Prostate gland (tissue), 2 donors: ENCODE measurements at regions not wholly inside any gene's neighbourhood (a gene's known extent, or its start where the extent isn't known, plus 50 kb on each side); places are given as distances from the start of the nearest gene placed in this dataset.

Experiments used
- DNase-seq: peaks from one replicate; pipeline ENCODE4 v3.0.0-alpha.2; 2019; ENCODE audit warnings: low spot score
- H3K27ac ChIP-seq, 2 donors: fragments of 200-600 bp; sonication (generic); 2 replicates each; pipeline ENCODE4 v1.5.1; 2017 to 2019
- H3K27me3 ChIP-seq: fragments of 200-600 bp; sonication (generic); replicated peaks from 2 replicates; pipeline ENCODE4 v1.5.1; 2019; ENCODE audit not compliant: insufficient read depth
- H3K36me3 ChIP-seq, 2 donors: fragments of 200-600 bp; sonication (generic); 1 replicate in 1 of 2; 2 replicates in 1 of 2; pipeline versions ENCODE4 v1.5.1 to v1.8.1; 2017 to 2019
- H3K4me1 ChIP-seq: fragments of 200-600 bp; sonication (generic); replicated peaks from 2 replicates; pipeline ENCODE4 v1.5.1; 2019
- H3K4me3 ChIP-seq, 2 donors: fragments of 200-600 bp; sonication (generic); 2 replicates each; pipeline ENCODE4 v1.5.1; 2017 to 2019
- H3K9me3 ChIP-seq: fragments of 200-600 bp; sonication (generic); 2 replicates; pipeline ENCODE4 v1.5.1; 2017
- POLR2A ChIP-seq: fragments of 450-650 bp; IDR thresholded peaks from one replicate; pipeline ENCODE4 v1.6.1; 2016; ENCODE audit warnings: antibody characterized with exemption, mild to moderate bottlenecking
- POLR2AphosphoS5 ChIP-seq: sonication (generic); formaldehyde crosslinking; IDR thresholded peaks from one replicate; pipeline ENCODE4 v1.6.1; 2017; ENCODE audit warnings: antibody characterized with exemption
- WGBS: methylation state at CpG from one replicate; pipeline ENCODE4 v1.1.5; 2018; 5-methylcytosine and 5-hydroxymethylcytosine counted together
- intact Hi-C: fragments of 100-400 bp; cut with DNase I; formaldehyde crosslinking; loops from one replicate; pipeline ENCODE4 v1.14.2; 2022
- TF ChIP-seq, protein P1 (sequence below), 4 experiments: fragments of 200-600 bp in 2 of 4; fragments of 450-650 bp in 2 of 4; sonication (generic) in 2 of 4; IDR thresholded peaks; 1 replicate in 3 of 4; 2 replicates in 1 of 4; pipeline ENCODE4 v1.5.1; 2016 to 2019; ENCODE audit warnings: antibody characterized with exemption in 4 of 4, mild to moderate bottlenecking in 2 of 4, moderate library complexity in 2 of 4

DNA sequence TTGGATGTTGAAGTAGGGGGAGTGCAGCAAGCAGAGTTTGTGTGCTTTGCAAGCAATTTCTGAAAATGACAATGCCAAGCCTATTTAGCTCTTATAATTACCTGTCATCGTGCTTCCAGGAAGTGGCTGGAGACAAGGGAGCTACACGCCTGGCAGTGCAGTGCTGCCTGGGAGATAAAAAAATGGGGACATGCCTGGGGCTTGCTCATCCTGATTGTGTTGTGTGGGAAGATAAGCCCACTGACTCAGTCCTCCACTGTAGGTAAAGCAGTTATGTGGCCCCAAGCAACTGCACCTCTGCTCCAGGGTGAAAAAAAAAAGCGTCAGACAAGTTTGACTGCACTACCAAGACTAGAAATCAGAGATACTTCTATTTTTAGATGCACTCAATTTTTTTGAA is 396.9 kb upstream of the NXPH2 start:
- DNase-seq = no peak
- intact Hi-C loops = no loop called here
- 60% methylated on average over 3 of the region's 3 CpGs for WGBS

DNA sequence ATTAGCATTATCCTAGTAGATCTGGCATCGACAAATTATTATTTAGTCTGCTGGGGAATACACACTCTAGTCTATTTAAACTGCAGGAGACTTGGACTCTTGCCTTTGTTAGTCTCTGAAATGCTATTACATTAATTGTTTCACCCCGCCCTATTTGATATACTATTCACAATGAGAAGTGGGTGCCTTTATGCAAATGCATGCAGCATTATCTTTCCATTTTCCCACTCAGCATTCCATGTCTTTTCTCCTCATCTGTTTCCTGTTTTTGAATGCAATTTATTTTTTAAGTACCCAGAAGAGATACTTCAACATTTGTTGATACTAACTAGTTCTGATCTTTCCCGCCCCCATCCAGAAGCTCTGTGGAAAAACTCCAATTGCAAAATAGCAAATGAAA is 395.3 kb upstream of the NXPH2 start:
- Histone ChIP-seq H3K9me3 (no peaks in the 10 kb centered on the region), H3K27me3 (no peaks in the 10 kb centered on the region), H3K36me3 (no peaks in the 10 kb centered on the region), H3K4me1 (no peaks in the 10 kb centered on the region), H3K27ac (no peak overlapping the region), H3K4me3 (no peak overlapping the region)
- DNase-seq = no peak
- WGBS = 83% methylated on average over 3 of the region's 3 CpGs
- TF ChIP-seq, protein P1, sequence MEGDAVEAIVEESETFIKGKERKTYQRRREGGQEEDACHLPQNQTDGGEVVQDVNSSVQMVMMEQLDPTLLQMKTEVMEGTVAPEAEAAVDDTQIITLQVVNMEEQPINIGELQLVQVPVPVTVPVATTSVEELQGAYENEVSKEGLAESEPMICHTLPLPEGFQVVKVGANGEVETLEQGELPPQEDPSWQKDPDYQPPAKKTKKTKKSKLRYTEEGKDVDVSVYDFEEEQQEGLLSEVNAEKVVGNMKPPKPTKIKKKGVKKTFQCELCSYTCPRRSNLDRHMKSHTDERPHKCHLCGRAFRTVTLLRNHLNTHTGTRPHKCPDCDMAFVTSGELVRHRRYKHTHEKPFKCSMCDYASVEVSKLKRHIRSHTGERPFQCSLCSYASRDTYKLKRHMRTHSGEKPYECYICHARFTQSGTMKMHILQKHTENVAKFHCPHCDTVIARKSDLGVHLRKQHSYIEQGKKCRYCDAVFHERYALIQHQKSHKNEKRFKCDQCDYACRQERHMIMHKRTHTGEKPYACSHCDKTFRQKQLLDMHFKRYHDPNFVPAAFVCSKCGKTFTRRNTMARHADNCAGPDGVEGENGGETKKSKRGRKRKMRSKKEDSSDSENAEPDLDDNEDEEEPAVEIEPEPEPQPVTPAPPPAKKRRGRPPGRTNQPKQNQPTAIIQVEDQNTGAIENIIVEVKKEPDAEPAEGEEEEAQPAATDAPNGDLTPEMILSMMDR (IDR thresholded peaks at IDR 0.05) = no peak
- TF ChIP-seq POLR2AphosphoS5 (no peak), POLR2A (no peak)
- intact Hi-C loops = no loop called here

More for the DNA sequence above, 396.9 kb upstream of the NXPH2 start:
- H3K4me1 ChIP-seq = no peaks in the 10 kb centered on the region
- no peaks in the 10 kb centered on the region for H3K36me3 ChIP-seq
- TF ChIP-seq POLR2A (no peak), POLR2AphosphoS5 (no peak)
- TF ChIP-seq, protein P1 (IDR thresholded peaks at IDR 0.05) = no peak
- no peak overlapping the region for H3K27ac ChIP-seq
- no peaks in the 10 kb centered on the region for H3K27me3 ChIP-seq
- H3K9me3 ChIP-seq = no peaks in the 10 kb centered on the region
- no peak overlapping the region for H3K4me3 ChIP-seq

DNA sequence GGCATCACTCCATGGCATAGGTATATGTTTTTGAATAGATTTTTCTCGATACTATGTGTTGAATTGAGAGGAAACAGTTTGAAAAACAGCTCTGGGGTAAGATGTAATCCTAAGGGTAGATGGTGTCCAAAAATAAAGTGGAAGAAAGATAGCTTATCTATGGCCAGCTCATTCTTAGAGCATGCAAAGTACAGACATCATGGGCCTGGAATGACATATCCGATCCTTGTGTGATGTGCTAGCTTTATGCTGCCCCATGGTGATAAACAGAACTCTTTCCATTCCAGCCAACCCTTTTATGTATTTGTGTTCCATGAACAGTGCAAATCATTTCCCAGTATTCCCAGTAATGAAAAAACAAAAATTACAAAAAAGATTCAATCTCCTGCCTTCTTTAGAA is 390.2 kb upstream of the NXPH2 start:
- no peak overlapping the region for H3K27ac ChIP-seq
- DNase-seq = no peak

DNA sequence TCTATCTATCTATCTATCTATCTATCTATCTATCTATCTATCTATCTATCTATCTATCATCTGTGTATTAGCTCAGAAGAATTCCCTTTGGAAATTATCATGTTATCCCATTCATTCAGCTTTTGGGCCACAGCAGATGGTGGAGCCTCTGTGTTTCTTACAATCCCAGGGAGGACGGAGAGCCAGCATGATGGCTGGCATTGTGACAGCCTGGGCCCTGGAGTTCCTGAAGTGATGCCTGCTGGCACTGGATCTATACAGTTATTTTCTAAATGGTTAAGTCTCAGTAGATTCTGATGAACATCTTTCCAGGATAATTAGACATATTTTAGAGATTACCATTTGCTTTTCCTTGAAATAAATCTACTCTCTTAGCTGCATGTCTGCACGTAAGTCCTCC is 385.4 kb upstream of the NXPH2 start:
- Histone ChIP-seq H3K4me3 (no peak overlapping the region), H3K36me3 (no peaks in the 10 kb centered on the region), H3K9me3 (no peaks in the 10 kb centered on the region), H3K27me3 (no peaks in the 10 kb centered on the region), H3K27ac (no peak overlapping the region), H3K4me1 (no peaks in the 10 kb centered on the region)
- TF ChIP-seq POLR2AphosphoS5 (no peak), POLR2A (no peak)
- TF ChIP-seq, protein P1 (IDR thresholded peaks at IDR 0.05) = no peak
- 86% methylated on average over 2 of the region's 2 CpGs for WGBS
- DNase-seq = no peak
- intact Hi-C loops = no loop called here

More for the DNA sequence above, 390.2 kb upstream of the NXPH2 start:
- Histone ChIP-seq H3K4me1 (no peaks in the 10 kb centered on the region), H3K9me3 (no peaks in the 10 kb centered on the region), H3K4me3 (no peak overlapping the region), H3K36me3 (no peaks in the 10 kb centered on the region), H3K27me3 (no peaks in the 10 kb centered on the region)
- no peak for TF ChIP-seq POLR2A
- TF ChIP-seq, protein P1 (IDR thresholded peaks at IDR 0.05) = no peak
- TF ChIP-seq POLR2AphosphoS5 = no peak
- intact Hi-C loops = no loop called here
- WGBS = 81% methylated on average over 2 of the region's 2 CpGs

DNA sequence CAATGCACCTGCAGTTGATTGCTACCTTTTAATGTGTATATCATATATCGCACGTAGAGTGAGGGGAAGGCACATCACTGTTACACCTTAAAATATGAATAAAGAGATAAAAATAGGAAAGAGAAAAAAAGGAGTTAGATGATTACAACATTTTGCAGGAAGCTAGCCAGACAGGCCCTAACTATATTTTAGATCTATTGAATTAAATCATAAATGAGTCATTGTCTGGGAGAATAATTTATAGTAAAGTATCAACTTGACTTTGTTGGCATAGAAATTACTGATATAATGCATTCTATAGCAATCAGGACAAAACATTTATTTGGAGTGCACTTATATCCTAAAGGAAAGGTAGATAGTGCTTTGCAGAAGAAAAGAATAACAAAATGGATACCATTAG is 384.9 kb upstream of the NXPH2 start:
- DNase-seq = no peak
- Histone ChIP-seq H3K4me3 (no peak overlapping the region), H3K27ac (no peak overlapping the region), H3K4me1 (no peaks in the 10 kb centered on the region), H3K9me3 (no peaks in the 10 kb centered on the region), H3K27me3 (no peaks in the 10 kb centered on the region), H3K36me3 (no peaks in the 10 kb centered on the region)
- WGBS = 93% methylated on average over 2 of the region's 2 CpGs
- no peak for TF ChIP-seq POLR2A
- TF ChIP-seq, protein P1 (IDR thresholded peaks at IDR 0.05) = no peak
- no peak for TF ChIP-seq POLR2AphosphoS5
- intact Hi-C loops = no loop called here
